Memory B cell (primary cell): ENCODE measurements at regions not wholly inside any gene's neighbourhood (a gene's known extent, or its start where the extent isn't known, plus 50 kb on each side); places are given as distances from the start of the nearest gene placed in this dataset.
"Not testable (repeated sequence)": the region's sequence is repeated elsewhere in the genome, so short reads cannot be mapped to it uniquely, and the experiment has no call there.

Source experiments
- ATAC-seq: fragments of 150-1000 bp; cut with Tn5 transposase; 2 replicates; pipeline ENCODE4 v1.10.0; 2021; ENCODE audit warnings: low read depth, mild to moderate bottlenecking, moderate library complexity
- DNase-seq, 2 donors: peaks; one replicate each; pipeline ENCODE4 v3.0.0; 2022; ENCODE audit warnings: low spot score in 2 of 2
- H3K27ac Mint-ChIP-seq: one replicate; pipeline ENCODE4 v1.8.0; 2022; ENCODE audit warnings: mild to moderate bottlenecking, moderate library complexity, mixed read lengths
- H3K27me3 Mint-ChIP-seq: one replicate; pipeline ENCODE4 v1.8.0; 2022; ENCODE audit warnings: mixed read lengths
- H3K36me3 Mint-ChIP-seq: one replicate; pipeline ENCODE4 v1.8.0; 2022; ENCODE audit warnings: mild to moderate bottlenecking, mixed read lengths
- H3K4me1 Mint-ChIP-seq: one replicate; pipeline ENCODE4 v1.8.0; 2022; ENCODE audit warnings: mixed read lengths
- H3K4me3 Mint-ChIP-seq: one replicate; pipeline ENCODE4 v1.8.0; 2022; ENCODE audit warnings: mild to moderate bottlenecking, moderate library complexity, mixed read lengths
- H3K9me3 Mint-ChIP-seq: one replicate; pipeline ENCODE4 v1.8.0; 2022; ENCODE audit warnings: mixed read lengths

GRCh38 chr18:961644-962355 lies 57.1 kb downstream of the ADCYAP1 start:
- ATAC-seq (no peak), DNase-seq (peak in 1 of 2 donors; percentile 2)
- Mint-ChIP-seq H3K36me3 (no peaks in the 10 kb centered on the region), H3K27ac (no peak overlapping the region), H3K4me3 (no peak overlapping the region), H3K4me1 (no peaks in the 10 kb centered on the region), H3K9me3 (no peaks in the 10 kb centered on the region), H3K27me3 (peaks cover 8% of the 10 kb centered on the region)

- Mint-ChIP-seq H3K4me3 (no peak overlapping the region), H3K27me3 (peaks cover 8% of the 10 kb centered on the region), H3K9me3 (no peaks in the 10 kb centered on the region), H3K4me1 (no peaks in the 10 kb centered on the region), H3K27ac (no peak overlapping the region), H3K36me3 (no peaks in the 10 kb centered on the region)
- DNase-seq, result no peak
- no peak for ATAC-seq
Measured at GRCh38 chr18:963276-963675, 58.6 kb downstream of the ADCYAP1 start.

- H3K27me3 Mint-ChIP-seq, result peaks cover 6% of the 10 kb centered on the region
- DNase-seq (no peak), ATAC-seq (no peak)
- no peak overlapping the region for H3K4me3 Mint-ChIP-seq
- no peaks in the 10 kb centered on the region for H3K4me1 Mint-ChIP-seq
- no peaks in the 10 kb centered on the region for H3K36me3 Mint-ChIP-seq
- peaks cover 4% of the 10 kb centered on the region for H3K9me3 Mint-ChIP-seq
- H3K27ac Mint-ChIP-seq, result no peak overlapping the region
Measured at GRCh38 chr18:965921-966758, 61.5 kb downstream of the ADCYAP1 start.

- Mint-ChIP-seq H3K36me3 (no peaks in the 10 kb centered on the region), H3K9me3 (peaks cover 4% of the 10 kb centered on the region), H3K27me3 (peaks cover 6% of the 10 kb centered on the region), H3K4me3 (no peak overlapping the region), H3K27ac (no peak overlapping the region), H3K4me1 (no peaks in the 10 kb centered on the region)
- ATAC-seq (no peak), DNase-seq (no peak)
Measured at GRCh38 chr18:966759-967576, 62.3 kb downstream of the ADCYAP1 start.

- not testable (repeated sequence) for ATAC-seq, H3K9me3 Mint-ChIP-seq, H3K36me3 Mint-ChIP-seq, DNase-seq, H3K4me3 Mint-ChIP-seq, H3K27me3 Mint-ChIP-seq, H3K27ac Mint-ChIP-seq, H3K4me1 Mint-ChIP-seq
Measured at GRCh38 chr18:968910-969309, 64.2 kb downstream of the ADCYAP1 start.

GRCh38 chr18:969311-969710 lies 64.6 kb downstream of the ADCYAP1 start:
- not testable (repeated sequence) for H3K9me3 Mint-ChIP-seq, H3K4me3 Mint-ChIP-seq, H3K27me3 Mint-ChIP-seq, H3K27ac Mint-ChIP-seq, ATAC-seq, H3K36me3 Mint-ChIP-seq, DNase-seq, H3K4me1 Mint-ChIP-seq

GRCh38 chr18:974606-975005 lies 69.9 kb downstream of the ADCYAP1 start:
- not testable (repeated sequence) for H3K9me3 Mint-ChIP-seq, ATAC-seq, H3K27me3 Mint-ChIP-seq, DNase-seq, H3K36me3 Mint-ChIP-seq, H3K4me1 Mint-ChIP-seq, H3K4me3 Mint-ChIP-seq, H3K27ac Mint-ChIP-seq

- H3K27ac Mint-ChIP-seq, H3K4me1 Mint-ChIP-seq, H3K9me3 Mint-ChIP-seq, H3K4me3 Mint-ChIP-seq, H3K36me3 Mint-ChIP-seq, H3K27me3 Mint-ChIP-seq, ATAC-seq, DNase-seq: not testable (repeated sequence)
Measured at GRCh38 chr18:976393-977128, 71.9 kb downstream of the ADCYAP1 start.

GRCh38 chr18:977327-977726 lies 72.7 kb downstream of the ADCYAP1 start:
- DNase-seq, H3K36me3 Mint-ChIP-seq, H3K4me1 Mint-ChIP-seq, H3K4me3 Mint-ChIP-seq, H3K27ac Mint-ChIP-seq, H3K9me3 Mint-ChIP-seq, H3K27me3 Mint-ChIP-seq, ATAC-seq: not testable (repeated sequence)

- H3K27ac Mint-ChIP-seq, H3K27me3 Mint-ChIP-seq, H3K9me3 Mint-ChIP-seq, H3K4me1 Mint-ChIP-seq, ATAC-seq, H3K36me3 Mint-ChIP-seq, H3K4me3 Mint-ChIP-seq, DNase-seq: not testable (repeated sequence)
Measured at GRCh38 chr18:977732-978131, 73.1 kb downstream of the ADCYAP1 start.

GRCh38 chr18:980586-980985 lies 75.9 kb downstream of the ADCYAP1 start:
- Mint-ChIP-seq H3K4me3 (no peak overlapping the region), H3K9me3 (peaks cover 4% of the 10 kb centered on the region), H3K27ac (no peak overlapping the region), H3K36me3 (no peaks in the 10 kb centered on the region), H3K4me1 (no peaks in the 10 kb centered on the region), H3K27me3 (peaks cover 2% of the 10 kb centered on the region)
- no peak for DNase-seq
- ATAC-seq, result no peak

GRCh38 chr18:984004-984403 lies 79.3 kb downstream of the ADCYAP1 start:
- ATAC-seq (no peak), DNase-seq (no peak)
- Mint-ChIP-seq H3K27me3 (peaks cover 2% of the 10 kb centered on the region), H3K36me3 (no peaks in the 10 kb centered on the region), H3K4me1 (no peaks in the 10 kb centered on the region), H3K27ac (no peak overlapping the region), H3K4me3 (no peak overlapping the region), H3K9me3 (peaks cover 3% of the 10 kb centered on the region)

GRCh38 chr18:985212-985661 lies 80.6 kb downstream of the ADCYAP1 start:
- peaks cover 2% of the 10 kb centered on the region for H3K27me3 Mint-ChIP-seq
- no peak overlapping the region for H3K4me3 Mint-ChIP-seq
- DNase-seq (no peak), ATAC-seq (no peak)
- peaks cover 3% of the 10 kb centered on the region for H3K9me3 Mint-ChIP-seq
- no peaks in the 10 kb centered on the region for H3K36me3 Mint-ChIP-seq
- no peaks in the 10 kb centered on the region for H3K4me1 Mint-ChIP-seq
- H3K27ac Mint-ChIP-seq, result no peak overlapping the region
